NCI-H1105 treated with DMSO at 0.1 percent for 48 hours (cell line): ENCODE measurements at regions not wholly inside any gene's neighbourhood (a gene's known extent, or its start where the extent isn't known, plus 50 kb on each side); places are given as distances from the start of the nearest gene placed in this dataset.

ENCODE experiments used
- DNase-seq: peaks from one replicate; lab custom pipeline; 2025; lab: John Stamatoyannopoulos, UW

DNA sequence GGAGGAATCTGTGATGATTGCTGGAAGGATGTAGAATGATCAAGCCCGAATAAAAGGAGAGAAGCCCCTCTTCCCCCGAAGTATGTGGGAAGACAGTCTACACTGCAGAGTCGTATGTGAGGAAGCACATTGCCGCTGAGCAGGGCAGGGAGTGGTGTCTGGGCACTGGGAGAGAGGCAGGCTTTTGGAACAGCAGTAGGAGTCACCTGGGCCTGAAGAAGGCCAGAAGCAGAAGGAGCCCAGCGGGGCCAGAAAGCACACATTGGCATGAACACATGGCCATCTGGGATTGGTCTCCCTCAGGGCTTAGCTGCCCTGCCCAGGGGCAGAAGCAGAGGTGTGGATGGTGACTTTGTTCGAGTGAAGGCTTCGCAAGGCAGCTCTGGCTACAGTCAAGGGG is 162.8 kb downstream of the ERCC6L2 start:
- DNase-seq: no peak

GRCh38 chr9:96034553-96035122 is 159.1 kb downstream of the ERCC6L2 start:
- no peak for DNase-seq

- DNase-seq: no peak
These were observed 158.4 kb downstream of the ERCC6L2 start for GRCh38 chr9:96033896-96034295.

DNA sequence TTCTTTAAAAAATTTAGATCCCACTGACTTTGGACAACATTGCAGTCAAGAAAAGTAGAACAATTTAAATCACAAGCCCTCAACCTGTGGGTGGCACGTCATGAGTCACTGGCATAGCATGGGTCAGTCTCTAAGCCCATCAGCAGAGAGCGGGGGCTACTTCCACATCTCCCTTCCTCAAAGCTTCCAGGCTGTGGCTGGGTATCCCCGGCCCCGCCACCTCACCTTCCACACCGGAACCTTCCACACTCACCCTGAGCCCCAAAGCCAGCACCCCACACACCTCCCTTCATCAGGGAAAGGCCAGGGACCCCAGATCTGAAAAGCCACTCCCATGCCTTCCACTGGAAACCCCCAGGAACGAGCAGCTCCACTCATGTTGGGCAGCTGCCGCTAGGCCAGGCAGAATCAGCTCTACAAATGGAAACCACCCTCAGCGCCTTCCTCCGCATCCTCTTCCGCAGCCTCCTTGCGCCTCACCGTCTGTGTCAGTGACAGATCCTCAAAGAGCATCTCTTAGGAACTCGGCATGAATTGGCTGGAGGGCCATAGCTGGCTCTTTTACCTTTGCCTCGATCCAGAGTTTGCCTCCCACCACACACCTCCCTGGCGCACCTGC is 156.5 kb downstream of the ERCC6L2 start:
- DNase-seq: no peak

DNA sequence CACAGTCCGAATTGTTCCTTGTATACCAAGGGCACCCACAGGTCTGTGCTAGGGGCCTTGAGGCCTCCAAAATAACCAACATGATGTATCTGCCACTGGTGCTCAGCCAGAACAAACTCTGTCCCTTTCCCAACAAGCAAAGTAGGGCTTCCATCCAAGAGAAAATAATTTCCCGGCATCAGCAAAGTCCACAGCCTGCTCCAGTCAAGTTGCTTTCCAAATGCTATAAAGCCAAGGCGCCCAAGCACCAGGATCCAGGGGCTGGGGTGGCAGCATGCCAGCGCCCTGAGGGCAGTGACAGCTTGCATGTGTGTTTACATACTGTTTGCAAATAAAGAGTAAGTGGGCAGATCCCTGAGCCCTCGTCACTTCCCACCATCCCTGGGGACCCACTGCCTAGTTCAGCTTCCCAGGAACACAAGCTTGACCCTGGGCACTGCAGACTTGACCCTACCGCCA is 155.9 kb downstream of the ERCC6L2 start:
- DNase-seq: peak; percentile 94

DNA sequence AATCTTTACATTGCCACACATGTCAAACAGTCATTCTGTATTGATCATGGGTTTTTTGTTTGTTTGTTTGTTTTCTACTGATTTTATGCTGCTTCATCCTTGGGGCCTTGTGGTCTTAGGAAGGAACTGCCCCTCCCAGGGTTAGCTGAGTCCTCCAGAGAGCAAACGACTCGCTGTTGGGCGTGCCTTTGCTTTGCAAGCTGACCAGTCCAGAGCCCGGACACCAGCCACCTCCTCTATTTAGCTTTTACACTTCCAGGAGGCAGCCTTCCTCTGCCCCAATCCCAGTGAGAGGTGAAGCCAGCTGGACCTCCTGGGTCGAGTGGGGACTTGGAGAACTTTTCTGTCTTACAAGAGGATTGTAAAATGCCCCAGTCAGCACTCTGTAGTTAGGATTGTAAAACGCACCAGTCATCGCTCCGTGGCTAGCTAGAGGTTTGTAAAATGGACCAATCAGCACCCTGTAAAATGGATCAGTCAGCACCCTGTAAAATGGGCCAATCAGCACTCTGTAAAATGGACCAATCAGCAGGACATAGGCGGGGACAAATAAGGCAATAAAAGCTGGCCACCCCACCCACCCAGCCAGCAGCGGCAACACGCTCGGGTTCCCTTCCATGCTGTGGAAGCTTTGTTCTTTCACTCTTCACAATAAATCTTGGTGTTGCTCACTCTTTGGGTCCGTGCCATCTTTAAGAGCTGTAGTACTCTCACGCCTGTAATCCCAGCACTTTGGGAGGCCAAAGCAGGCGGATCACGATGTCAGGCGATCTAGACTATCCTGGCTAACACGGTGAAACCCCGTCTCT is 154.4 kb downstream of the ERCC6L2 start:
- no peak for DNase-seq

GRCh38 chr9:96027251-96028131 is 152.0 kb downstream of the ERCC6L2 start:
- DNase-seq: no peak

DNA sequence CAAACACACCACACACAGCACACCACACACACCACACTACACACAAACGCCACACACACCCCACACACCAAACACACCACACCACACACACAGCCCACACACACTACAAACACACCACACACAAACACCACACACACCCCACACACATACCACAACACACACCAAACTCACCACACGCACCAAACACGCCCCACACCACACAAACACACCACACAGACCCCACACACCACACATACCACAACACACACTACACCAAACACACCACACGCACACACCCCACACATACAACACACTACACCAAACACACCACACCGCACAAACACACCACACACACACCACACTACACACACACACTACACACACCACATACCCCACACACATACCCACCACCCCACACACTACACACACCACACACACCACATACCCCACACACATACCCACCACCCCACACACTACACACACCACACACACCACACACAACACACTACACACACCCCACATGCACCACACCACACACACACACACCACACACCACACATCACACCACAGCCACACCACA is 151.2 kb downstream of the ERCC6L2 start:
- DNase-seq: no peak

GRCh38 chr9:96025995-96026602 is 150.6 kb downstream of the ERCC6L2 start:
- no peak for DNase-seq

GRCh38 chr9:96023486-96023885 is 148.0 kb downstream of the ERCC6L2 start:
- no peak for DNase-seq

GRCh38 chr9:96022445-96023051 is 147.1 kb downstream of the ERCC6L2 start:
- no peak for DNase-seq

- DNase-seq: no peak
These were observed 146.3 kb downstream of the ERCC6L2 start for GRCh38 chr9:96021551-96022444.

DNA sequence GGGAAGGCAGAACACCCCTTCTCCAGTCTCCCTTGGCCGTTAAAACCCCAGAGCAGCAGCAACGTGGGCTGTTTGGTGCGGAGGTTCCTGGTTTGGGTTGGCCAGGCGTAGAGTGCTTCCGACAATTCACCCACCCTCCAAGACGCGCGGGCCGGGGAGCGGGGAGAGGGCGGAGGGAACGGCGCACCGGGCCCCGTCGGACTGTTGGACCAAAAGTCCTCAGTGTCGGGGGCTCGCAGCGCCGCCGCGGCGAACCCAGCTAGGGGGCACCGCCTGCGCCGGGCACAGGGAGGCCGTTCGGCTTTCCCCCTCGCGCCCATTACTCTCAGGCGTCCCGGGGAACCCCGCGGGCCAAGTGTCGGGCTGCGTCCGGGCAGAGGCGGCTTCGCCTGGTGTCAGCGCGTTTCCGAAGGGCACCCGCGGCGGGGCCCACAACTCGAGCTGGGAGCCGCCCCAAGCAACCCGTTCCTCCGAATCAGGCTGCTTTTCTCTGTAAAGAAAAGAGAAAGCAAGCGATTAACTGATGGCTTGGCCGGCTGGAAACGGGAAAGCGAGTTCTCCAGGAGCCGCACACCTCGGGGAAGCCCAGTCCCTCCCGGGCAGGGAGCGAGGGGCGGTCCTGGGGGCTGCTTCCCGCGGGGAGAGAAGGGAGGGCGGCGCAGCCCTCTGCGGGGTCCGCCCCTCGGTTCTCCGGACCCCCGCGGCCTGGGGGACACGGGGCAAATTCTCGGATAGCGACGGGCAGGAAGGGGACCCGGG is 145.5 kb downstream of the ERCC6L2 start:
- DNase-seq: peak; percentile 10

DNA sequence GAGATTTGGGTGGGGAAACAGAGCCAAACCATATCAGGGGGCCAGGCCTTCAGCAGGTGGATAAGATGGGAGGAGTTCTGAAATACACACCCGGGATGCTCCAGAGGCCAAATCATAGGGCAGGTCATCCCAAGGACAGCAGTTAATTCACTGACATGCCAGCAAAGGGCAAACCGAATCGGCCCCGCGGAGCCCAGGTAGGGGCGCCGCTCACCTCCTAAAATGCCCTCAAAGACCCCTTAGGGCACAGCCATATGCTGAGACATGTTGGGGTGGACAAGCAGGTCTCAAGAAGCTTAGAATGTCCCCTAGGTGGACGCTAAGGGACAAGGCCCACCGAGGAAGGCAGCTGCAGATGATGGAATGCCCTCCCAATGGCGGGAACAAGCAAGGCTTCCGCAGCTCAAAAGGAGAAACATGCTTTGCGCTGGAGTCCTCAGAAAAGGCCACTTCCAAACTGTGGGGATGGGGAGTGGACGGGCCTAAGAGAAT is 144.9 kb downstream of the ERCC6L2 start:
- no peak for DNase-seq
